Left colon (tissue), 2 donors: ENCODE measurements at regions not wholly inside any gene's neighbourhood (a gene's known extent, or its start where the extent isn't known, plus 50 kb on each side); places are given as distances from the start of the nearest gene placed in this dataset.
"Not testable (repeated sequence)": the region's sequence is repeated elsewhere in the genome, so short reads cannot be mapped to it uniquely, and the experiment has no call there.

Experiments
- ATAC-seq: fragments of 200-7000 bp; cut with Tn5 transposase; one replicate; pipeline ENCODE4 v1.9.1; 2020; ENCODE audit warnings: mild to moderate bottlenecking, moderate library complexity
- DNase-seq, 2 donors: peaks; one replicate each; pipeline ENCODE4 v3.0.0-alpha.2; 2020
- intact Hi-C, 2 donors: fragments of 100-400 bp; cut with DNase I in 1 of 2; cut with micrococcal nuclease in 1 of 2; formaldehyde crosslinking; loops; one replicate each; pipeline versions ENCODE4 v1.11.2 to v1.14.0; 2022; cut with DNase I, micrococcal nuclease
- donor health status: DM: no; HTN: no; CAD: no.
- donor health status: DM: yes; HTN: yes; CAD: no.

DNA sequence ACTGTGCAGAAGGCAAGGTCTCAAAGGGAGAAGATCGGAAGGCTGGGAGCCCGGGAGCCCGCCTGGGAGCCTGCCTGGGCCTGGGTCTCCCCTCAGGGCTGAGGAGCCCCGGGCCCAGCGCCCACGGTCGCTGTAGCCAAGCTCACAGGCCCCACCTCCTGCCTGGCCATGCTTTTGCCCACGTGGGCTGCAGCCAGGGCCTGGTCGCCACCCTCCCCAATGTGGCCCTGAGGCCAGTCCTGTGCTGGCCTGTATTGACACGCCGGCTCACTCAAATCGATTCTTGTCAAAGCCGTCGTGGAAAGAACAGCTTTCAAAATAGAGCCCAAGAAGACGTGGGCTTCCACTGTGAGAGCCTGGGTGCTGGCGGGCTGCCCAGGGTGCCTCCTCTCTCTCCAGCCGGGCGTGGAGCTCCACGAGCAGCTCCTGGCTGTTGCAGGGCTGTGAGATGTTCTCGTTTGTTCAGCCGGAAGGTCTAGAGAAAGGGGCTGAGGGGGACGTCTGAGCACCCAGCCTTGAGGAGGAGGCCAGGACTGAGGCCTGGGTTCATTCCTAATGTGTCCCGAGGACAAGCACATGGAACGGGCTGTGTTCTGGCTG is 4433.7 kb upstream of the TPTE start:
- ATAC-seq, DNase-seq, intact Hi-C loops: not testable (repeated sequence)

DNA sequence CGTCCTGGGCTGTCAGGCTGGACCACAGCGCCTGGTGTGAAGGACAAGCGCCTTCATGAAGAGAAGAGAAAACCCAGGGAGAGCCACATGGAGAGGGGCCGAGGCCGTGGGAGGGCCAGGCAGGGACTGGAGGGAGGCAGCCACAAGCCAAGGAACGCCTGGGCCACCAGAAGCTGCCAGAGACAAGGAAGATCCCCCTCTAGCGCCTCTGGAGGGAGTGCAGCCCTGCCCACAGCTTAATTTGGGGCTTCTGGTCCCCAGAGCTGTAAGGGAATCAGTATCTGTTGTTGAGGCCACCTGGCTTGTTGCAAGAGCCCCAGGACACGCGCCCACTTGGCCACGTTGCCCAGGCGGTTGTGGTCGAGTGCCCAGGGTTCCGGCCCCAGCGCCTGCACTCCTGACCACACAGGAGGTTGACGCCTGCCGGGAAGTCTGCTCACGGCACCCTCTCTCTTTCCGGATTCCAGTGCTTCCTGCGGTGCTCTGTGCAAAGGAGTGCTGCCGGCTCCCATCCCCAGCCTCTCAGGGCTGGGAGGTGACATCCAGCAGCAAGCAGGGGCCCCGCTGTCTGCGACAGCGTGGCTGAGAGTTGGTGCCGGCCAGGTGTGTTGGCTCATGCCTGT is 4431.0 kb upstream of the TPTE start:
- ATAC-seq, DNase-seq, intact Hi-C loops: not testable (repeated sequence)

DNA sequence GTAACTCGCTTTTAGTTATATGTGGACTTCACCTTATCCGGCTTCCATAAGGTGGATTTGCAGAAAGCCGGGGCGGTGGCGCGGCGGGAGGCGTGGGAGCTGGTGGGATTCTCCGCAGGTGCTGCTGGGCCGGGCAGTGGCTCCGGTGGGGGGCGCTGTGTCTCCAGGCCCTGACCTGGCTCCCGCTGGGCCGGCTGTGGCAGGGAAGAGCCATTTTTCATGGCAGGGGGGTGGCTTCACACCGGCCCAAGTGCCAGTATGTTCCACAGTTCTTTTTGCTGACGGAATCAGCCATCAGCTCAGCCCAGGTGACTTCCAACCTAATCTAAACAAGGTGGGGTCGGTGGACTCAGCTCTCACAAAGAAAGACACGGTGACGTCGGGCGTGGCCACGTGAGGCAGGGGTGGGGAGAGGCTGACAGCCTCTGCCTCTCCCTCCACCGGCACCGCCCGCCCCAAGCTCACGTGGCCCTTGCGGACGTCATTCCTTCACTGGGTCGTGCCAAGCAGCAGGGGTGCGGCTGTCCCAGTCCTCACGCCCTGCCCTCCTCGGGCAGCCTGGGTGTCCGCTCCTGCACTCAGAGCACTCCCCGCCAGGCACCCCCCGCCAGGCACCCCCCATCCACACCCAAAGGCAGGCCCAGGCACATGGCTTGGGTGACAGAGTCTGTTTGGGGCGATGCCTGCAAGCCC is 4429.9 kb upstream of the TPTE start:
- intact Hi-C loops: not testable (repeated sequence)
- ATAC-seq: peak; percentile 88

DNA sequence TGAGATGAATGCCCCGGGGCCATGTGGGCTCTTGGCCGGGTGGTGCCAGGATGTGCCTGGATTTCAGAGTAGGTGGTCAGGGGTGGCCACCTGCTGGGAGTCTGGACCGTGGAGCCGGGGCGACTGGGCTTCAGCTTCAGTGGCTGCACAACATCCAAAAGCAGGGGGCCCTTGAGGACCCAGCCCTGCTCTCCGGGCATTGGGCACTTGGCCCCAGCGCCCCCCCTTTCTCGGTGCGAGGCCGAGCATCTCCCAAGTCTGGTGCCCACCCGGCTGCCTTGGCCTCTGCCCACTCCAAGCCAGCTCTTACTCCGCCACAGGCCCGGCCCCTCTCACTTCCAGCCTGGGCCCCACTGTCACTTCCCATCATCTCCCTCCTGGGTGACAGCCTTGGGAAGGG is 4429.0 kb upstream of the TPTE start:
- ATAC-seq, intact Hi-C loops, DNase-seq: not testable (repeated sequence)

More for the DNA sequence above, 4429.9 kb upstream of the TPTE start:
- DNase-seq: not testable (repeated sequence)

DNA sequence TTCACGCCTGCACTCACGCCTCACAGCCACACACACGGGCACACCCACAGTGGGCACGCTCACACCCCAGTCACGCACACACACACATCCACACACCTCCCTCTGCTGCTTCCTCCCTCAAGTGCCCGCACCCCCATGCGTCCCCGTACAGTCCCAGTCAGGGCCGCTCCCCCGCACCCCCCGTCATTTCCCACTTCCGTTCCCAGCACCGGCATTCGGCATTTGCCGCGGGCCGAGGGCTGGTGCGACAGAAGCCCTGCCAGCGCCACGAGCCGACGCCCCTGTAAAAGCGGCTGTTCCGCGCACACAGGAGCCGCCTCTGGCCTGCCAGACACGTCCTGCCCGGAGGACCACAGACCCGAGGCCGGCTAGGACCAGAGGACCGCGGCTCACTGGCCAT is 4428.0 kb upstream of the TPTE start:
- peak; percentile 10 to 23 for DNase-seq
- intact Hi-C loops, ATAC-seq: not testable (repeated sequence)

DNA sequence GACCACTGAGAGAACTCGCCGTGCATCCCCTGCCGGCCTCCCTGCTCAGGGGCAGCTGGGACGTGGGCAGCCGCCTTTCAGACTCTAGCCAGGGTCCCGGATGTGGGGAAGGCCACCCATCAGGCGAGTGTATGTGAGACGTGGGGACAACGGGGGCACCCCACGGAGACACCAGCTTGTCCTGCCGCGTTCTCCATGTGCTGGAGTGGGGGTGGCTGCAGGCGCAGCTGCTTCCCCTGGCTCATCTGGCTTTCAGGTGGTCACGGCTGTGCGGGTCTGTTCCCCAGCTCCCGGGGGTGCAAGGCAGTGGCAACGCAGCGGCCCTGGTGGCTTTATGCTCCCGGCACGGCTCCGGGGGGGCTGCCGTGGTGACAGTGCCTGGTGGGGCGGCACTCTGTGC is 4427.5 kb upstream of the TPTE start:
- ATAC-seq, intact Hi-C loops: not testable (repeated sequence)
- DNase-seq: peak in 1 of 2 donors; percentile 17

DNA sequence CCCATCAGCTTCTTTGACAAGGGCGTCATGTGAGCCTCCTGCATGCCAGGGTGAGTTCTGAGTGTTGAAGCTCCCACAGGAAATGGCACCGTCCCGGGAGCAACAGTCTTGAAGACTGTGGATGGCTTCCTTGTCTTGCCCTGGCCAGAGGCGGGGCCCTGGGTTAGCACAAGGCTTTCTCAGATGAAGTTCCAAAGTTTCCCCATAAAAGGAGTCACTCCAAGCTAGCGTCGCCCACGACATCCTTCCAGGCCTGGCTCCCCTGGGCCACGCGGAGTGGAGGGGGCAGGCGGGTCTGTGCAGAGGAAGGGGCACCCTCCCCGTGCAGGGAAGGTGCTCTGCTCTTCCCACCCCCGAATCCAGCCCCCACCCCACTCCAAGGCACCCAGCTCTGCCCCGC is 4426.1 kb upstream of the TPTE start:
- intact Hi-C loops: not testable (repeated sequence)
- peak; percentile 43 for ATAC-seq

DNA sequence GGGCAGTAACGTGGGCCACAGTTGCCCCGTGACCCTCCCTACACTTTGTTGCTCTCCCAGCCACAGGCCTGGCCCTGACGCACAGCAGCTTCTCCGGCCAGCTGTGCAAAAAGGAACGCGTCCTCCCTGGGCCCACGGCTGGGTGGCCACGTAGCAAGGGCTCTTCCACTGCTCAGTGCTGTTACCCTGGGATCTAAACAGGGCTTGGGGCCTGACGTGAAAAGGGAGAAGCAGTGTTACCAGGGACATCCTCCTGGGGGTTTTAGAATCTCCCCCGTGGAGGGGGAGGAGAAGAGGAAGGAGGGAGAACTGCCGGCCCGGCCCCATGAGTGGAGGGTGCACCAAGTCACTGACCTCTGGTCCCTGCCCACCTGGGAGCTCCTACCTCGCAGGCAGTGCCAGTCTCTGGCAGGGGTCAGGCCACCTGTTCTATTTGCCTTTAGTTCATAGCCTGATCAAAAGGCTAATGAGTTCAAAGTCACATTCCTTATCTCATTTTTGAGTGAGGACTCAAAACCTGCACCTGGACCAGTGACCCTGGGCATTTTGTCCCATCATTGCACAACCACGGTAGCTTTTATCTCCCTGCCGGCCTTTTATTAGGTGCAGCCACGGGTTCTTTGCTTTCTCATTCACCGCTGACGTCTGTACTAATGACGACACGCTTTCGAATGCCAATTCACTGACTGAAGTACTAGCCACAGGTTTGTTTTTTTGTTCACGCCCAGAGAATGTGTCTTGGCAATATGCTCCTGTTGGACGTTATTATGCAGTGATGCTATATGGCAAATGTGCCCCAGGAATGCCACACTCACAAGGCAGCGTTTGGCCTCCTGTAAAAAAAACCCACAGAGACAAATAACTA is 4424.6 kb upstream of the TPTE start:
- intact Hi-C loops, DNase-seq: not testable (repeated sequence)
- peak; percentile 70 for ATAC-seq

More for the DNA sequence above, 4426.1 kb upstream of the TPTE start:
- DNase-seq: not testable (repeated sequence)

DNA sequence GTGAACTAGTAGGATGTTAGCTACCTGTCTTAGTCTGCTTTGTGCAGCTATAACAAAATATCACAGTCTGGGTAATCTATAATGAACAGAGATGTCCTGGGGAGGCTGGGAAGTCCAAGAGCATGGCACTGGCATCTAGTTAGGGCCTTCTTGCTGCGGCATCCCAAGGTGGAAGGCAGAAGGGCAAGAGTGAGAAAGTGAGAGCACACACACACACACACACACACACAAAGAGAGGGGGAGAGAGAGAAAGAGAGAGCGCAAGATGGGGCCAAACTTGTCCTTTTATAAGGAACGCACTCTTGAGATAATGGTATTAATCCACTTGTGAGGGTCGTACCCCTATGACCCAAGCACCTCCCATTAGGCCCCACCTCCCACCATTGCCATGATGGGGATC is 4423.6 kb upstream of the TPTE start:
- ATAC-seq, intact Hi-C loops, DNase-seq: not testable (repeated sequence)

DNA sequence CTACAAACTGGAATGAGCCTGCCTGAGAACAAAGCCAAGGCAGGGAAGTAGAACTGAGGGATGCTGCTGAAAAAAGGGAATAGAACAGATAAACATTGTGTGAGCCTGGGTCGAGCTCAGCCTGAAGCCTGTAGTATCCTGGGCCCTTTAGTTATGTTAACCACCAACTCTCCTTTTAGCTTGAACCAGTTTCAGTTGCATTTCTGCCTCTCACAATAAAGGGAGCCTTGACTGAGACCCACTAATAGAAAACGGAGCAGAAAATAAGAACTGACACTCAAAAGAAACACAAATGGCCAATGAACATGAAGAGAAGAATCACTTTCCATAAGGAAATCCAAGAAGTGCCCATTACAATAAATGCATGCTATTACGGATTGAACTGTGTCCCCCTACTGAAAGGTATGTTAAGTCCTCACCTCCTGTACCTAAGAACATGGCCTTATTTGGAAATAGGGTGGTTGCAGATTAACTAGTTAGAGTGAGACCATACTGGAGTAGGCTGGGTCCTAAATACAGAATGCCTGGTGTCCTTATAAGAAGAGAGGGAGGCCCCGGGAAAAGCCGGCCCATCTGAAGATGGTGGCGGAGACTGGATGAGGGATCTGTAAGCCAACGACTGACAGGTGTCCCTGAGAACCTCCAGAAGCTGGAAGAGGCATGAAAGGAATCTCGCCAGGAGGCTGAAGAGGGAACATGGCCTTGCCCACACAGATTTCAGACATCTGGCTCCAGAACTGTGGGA is 4423.0 kb upstream of the TPTE start:
- DNase-seq: peak; percentile 4 to 15
- intact Hi-C loops, ATAC-seq: not testable (repeated sequence)

DNA sequence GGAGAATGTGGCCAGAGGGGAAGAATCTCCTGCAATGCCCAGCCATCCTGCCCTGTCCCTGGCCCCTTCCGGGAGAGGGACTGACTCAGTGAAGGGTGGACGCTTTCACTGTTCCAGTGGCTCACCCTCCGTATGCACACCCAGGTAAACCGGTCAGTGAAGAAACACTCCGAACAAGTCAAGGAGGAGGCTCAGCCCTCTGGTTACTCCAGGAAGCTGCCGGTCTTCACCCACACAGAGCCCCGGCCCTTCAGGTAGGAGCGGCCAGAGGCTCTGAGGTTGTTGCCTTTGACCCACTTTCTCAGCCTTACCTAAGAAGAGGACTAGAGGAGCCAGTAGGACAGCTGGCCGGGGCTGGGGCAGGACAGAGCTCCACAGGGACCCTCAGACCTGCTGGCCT is 4419.8 kb upstream of the TPTE start:
- intact Hi-C loops, DNase-seq: not testable (repeated sequence)
- peak; percentile 56 for ATAC-seq

DNA sequence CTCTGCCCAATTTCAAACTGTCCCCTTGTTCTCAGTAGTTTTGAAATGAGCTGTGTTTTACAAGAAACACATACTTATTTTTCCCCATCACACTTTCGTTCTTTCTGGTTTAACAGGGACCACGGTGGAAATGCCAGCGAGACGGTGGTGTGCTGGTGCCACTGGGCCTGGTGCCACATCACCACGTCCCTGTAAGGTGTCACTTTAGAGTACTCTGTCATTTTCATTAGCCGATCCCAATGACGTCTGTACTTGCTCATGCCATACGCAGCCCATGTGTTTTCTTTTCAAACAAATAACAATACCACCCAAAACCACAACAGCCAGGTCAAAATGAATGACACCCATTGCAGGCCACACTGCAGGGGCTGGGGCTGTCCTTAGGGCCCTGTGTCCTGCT is 4416.8 kb upstream of the TPTE start:
- intact Hi-C loops, DNase-seq, ATAC-seq: not testable (repeated sequence)

DNA sequence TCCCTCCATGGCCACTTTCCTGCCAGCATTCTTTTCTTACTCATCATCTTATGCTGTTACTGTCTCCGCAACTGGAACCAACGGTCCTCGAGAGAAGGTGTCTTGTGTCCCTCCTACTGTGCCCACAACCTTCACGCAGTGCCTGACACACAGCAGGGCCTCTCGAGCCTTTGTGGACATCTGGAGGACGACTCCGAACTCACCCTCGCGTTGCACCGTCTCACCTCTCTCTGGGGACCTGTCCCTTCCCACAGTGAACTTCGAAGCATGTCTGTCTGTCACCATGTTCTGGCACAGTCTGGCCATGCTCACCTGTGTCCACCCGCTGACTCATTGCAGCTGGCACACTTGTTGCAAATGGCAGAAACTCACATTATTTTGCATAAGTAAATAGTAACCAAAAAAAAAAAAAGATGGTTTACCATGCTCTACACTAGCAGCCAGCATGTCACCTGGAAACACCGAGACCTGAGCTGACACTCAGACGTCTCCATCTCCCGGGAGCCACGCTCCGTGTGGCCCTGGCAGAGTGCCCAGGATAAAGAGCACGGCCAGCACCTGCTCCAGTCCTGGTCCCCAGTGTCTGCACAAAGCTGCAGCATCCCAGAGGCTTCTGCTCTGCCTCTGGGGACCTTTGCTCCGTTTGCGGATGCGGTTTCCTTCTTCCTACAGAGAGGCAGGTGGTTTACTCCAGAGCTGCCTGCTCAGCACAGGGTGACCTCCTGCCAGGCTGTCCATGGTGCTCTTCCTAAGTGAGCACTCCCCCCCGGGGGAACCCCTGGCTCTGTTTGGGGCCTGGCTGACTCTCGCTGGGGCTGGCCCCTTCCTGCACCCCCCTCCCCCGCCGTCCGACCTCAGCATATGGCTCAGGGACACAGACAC is 4414.5 kb upstream of the TPTE start:
- ATAC-seq: peak; percentile 15
- intact Hi-C loops: not testable (repeated sequence)
- DNase-seq: peak in 1 of 2 donors; percentile 25

DNA sequence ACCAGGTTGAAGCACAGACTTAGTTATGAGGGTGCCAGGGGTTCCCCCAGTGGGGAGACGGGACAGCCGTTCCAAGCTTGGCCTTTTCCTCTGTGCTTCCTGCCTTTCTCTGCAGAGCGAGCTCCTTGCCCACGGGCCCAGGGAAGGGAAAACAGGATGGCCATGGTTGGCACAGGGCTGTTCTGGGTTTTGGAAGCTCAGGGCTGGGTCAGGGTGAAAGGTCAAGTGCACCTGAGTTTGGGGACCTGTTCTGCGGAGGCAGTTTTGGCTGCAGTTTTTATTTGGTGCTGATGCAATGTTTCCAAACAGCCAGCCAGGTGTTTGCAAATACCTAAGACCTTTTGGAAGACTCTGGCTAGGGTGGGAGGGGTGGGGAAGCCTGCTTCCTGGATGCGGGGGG is 4412.5 kb upstream of the TPTE start:
- intact Hi-C loops, DNase-seq, ATAC-seq: not testable (repeated sequence)

DNA sequence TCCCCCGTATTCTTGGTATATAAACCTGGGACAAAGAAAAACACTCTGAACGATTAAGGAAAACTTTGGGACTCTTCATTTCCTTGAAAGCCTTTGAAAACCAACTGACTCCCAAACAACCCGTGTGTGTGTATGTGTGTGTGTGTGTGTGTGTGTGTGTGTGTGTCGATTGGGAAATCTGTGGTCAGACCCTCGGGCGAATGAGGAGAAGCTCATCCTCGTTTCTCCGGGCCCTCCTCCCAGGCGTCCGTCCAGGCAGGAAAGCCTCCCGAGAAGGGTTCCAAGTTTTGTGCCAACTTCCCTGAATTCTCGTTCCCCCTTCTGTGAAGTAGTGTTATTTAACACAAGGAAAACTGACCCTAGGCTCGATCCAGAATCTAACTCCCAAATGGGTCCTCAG is 4411.6 kb upstream of the TPTE start:
- DNase-seq: peak; percentile 4 to 29
- ATAC-seq, intact Hi-C loops: not testable (repeated sequence)

DNA sequence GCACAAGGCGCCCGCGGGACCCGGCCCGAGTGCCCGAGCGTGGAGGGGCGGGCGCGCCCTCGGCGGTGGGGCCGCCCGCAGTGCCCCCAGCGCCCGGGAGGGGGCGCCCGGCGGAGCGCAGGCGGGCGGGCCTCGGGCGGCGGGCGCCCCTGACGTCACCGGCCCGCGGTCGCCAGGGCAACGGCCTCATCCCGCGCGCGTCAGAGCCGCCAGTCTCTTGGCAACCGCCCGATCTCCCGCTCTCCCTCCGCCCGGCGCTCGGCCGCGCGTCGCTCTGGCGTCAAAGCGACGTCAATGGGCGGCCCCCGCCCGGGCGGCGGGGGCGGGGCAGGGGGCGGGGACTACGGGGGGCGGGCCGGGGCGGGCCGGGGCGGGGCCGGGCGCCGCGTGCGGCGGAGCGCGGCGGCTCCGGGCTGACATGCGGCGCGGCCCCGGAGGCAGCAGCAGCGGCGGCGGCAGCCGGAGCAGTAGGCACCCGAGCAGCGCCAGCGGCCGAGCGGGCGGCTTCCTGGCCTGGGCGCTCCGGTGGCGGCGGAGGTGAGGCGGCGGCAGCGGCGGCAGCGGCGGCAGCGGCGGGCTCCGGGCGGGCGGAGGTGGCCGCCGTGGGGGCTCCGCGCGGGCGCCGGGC is 4410.6 kb upstream of the TPTE start:
- intact Hi-C loops, DNase-seq: not testable (repeated sequence)
- peak; percentile 89 for ATAC-seq

DNA sequence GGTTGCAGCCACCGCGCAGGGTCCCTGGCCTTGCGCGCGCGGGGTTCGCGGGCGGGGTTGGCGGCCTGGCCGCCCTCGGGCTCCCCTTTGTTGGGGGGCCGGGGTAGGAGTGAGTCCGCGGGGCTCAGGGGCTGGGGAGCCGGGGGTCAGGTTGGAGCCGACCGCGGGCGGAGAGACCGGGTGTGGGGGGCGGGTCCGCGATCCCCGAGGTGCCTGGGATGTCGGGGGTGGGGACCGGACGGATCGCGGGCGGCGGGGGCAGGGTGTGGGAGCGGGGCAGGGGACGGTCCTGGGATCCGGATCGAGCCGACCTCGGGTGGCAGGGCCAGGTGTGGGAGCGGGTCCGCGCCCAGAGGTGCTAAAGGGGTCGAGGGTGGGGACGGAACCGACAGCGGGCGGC is 4410.0 kb upstream of the TPTE start:
- intact Hi-C loops: not testable (repeated sequence)
- DNase-seq (peak; percentile 17 to 32), ATAC-seq (peak; percentile 41)
